Endothelial cell of umbilical vein (primary cell): ENCODE measurements at regions not wholly inside any gene's neighbourhood (a gene's known extent, or its start where the extent isn't known, plus 50 kb on each side); places are given as distances from the start of the nearest gene placed in this dataset.

Experiments used
- BruUV-seq: library from RNA; stranded (reverse); fragments of 400-500 nt; replicated peaks from 2 replicates; lab custom pipeline; 2021; lab: Mats Ljungman, UMichigan
- CTCF ChIA-PET: fragments of 300-600, 350-600 bp; sonication (Branson Sonifier 250); formaldehyde crosslinking; loops from one replicate; lab custom pipeline; 2021; ENCODE audit warnings: antibody characterized with exemption, inconsistent platforms; lab: Charles Lee
- POLR2A ChIA-PET: fragments of 300-600, 350-600 bp; sonication (Branson Sonifier 250); formaldehyde crosslinking; loops from one replicate; lab custom pipeline; 2021; ENCODE audit warnings: antibody characterized with exemption, inconsistent platforms; lab: Charles Lee
- DNase-seq: peaks from one replicate; pipeline ENCODE4 v3.0.0-alpha.2; 2011; ENCODE audit warnings: low read depth, low spot score
- FAIRE-seq: peaks from 2 replicates; lab custom pipeline; 2011; peaks lifted over from hg19 to GRCh38; lab: Jason Lieb, UNC
- H2AFZ ChIP-seq: 2 replicates; pipeline ENCODE4 v1.6.0; 2012; ENCODE audit warnings: low read depth, low read length, control low read depth, inconsistent platforms
- H3K27ac ChIP-seq: 2 replicates; pipeline ENCODE4 v1.5.1; 2011; ENCODE audit warnings: low read depth, mild to moderate bottlenecking, control low read depth, low read length, moderate library complexity; ENCODE audit not compliant: insufficient read depth
- H3K27me3 ChIP-seq, 2 experiments: 2 replicates each; pipeline versions ENCODE4 v1.6.0 to v1.6.1; 2011; ENCODE audit warnings: low read length in 2 of 2, mixed read lengths in 1 of 2; ENCODE audit not compliant: control insufficient read depth in 2 of 2, insufficient read depth in 2 of 2
- H3K36me3 ChIP-seq, 2 experiments: 2 replicates in 1 of 2; 3 replicates in 1 of 2; pipeline ENCODE4 v1.5.1; 2011; ENCODE audit warnings: low read length in 2 of 2, mild to moderate bottlenecking in 1 of 2, moderate library complexity in 1 of 2; ENCODE audit not compliant: control insufficient read depth in 2 of 2, insufficient read depth in 2 of 2; ENCODE audit errors: extremely low read depth in 1 of 2
- H3K4me1 ChIP-seq: 3 replicates; pipeline ENCODE4 v1.5.1; 2011; ENCODE audit warnings: mild to moderate bottlenecking, low read length; ENCODE audit not compliant: control insufficient read depth, insufficient read depth; ENCODE audit errors: extremely low read depth
- H3K4me2 ChIP-seq: 2 replicates; pipeline ENCODE4 v1.6.1; 2011; ENCODE audit warnings: low read length, control low read depth, mixed read lengths; ENCODE audit not compliant: insufficient read depth
- H3K4me3 ChIP-seq, 3 experiments: fragments of 200-600 bp in 1 of 3; sonication (generic), shearing (Covaris generic) in 1 of 3; replicated peaks in 1 of 3; 2 replicates each; pipeline ENCODE4 v1.5.1; 2011 to 2016; ENCODE audit warnings: control low read depth in 3 of 3, low read length in 3 of 3, mild to moderate bottlenecking in 2 of 3, inconsistent platforms in 1 of 3, low read depth in 1 of 3, moderate library complexity in 1 of 3; ENCODE audit not compliant: insufficient read depth in 1 of 3
- H3K79me2 ChIP-seq: 2 replicates; pipeline ENCODE4 v1.6.0; 2012; ENCODE audit warnings: low read length, inconsistent platforms; ENCODE audit not compliant: control insufficient read depth, insufficient read depth
- H3K9ac ChIP-seq: replicated peaks from 2 replicates; pipeline ENCODE3; 2011; ENCODE audit warnings: low read length, control low read depth; ENCODE audit not compliant: insufficient read depth; ENCODE audit errors: extremely low read depth
- H3K9me1 ChIP-seq: replicated peaks from 3 replicates; pipeline ENCODE4 v1.6.0; 2011; ENCODE audit warnings: mild to moderate bottlenecking, low read length; ENCODE audit not compliant: control insufficient read depth, insufficient read depth; ENCODE audit errors: extremely low read depth
- H3K9me3 ChIP-seq: replicated peaks from 2 replicates; pipeline ENCODE4 v1.5.1; 2012; ENCODE audit warnings: low read length, inconsistent platforms; ENCODE audit not compliant: control insufficient read depth, insufficient read depth
- H4K20me1 ChIP-seq: replicated peaks from 2 replicates; pipeline ENCODE3; 2011; ENCODE audit warnings: mild to moderate bottlenecking, low read length; ENCODE audit not compliant: control insufficient read depth, insufficient read depth; ENCODE audit errors: extremely low read depth
- FOS ChIP-seq: IDR thresholded peaks from 2 replicates; pipeline ENCODE4 v1.6.1; 2011; ENCODE audit warnings: mild to moderate bottlenecking, low read length, moderate library complexity, borderline replicate concordance; ENCODE audit not compliant: insufficient read depth
- GATA2 ChIP-seq: IDR thresholded peaks from 2 replicates; pipeline ENCODE4 v1.7.0; 2011; ENCODE audit warnings: low read depth, mild to moderate bottlenecking, moderate library complexity, mixed read lengths, low read length; ENCODE audit not compliant: insufficient read length, insufficient read depth
- JUN ChIP-seq: IDR thresholded peaks from 2 replicates; pipeline ENCODE4 v1.6.1; 2011; ENCODE audit warnings: borderline replicate concordance, low read depth; ENCODE audit not compliant: insufficient read length, insufficient read depth
- MYC ChIP-seq: IDR thresholded peaks from one replicate; pipeline ENCODE4 v1.6.1; 2011; ENCODE audit warnings: mild to moderate bottlenecking, low read depth, low read length
- POLR2AphosphoS5 ChIP-seq: IDR thresholded peaks from 2 replicates; pipeline ENCODE4 v1.6.1; 2012; ENCODE audit warnings: low read depth, mild to moderate bottlenecking, control low read depth, low read length, moderate library complexity; ENCODE audit not compliant: insufficient read depth
- dilution Hi-C: fragments of 300-500 bp; cut with MboI; formaldehyde crosslinking; loops from one replicate; pipeline ENCODE4 v1.15.0; 2019; ENCODE audit warnings: low sequenced_read_pairs; ENCODE audit not compliant: extremely low pct_ligation_motif_present
- intact Hi-C: fragments of 100-400 bp; cut with micrococcal nuclease; formaldehyde crosslinking; loops from one replicate; pipeline ENCODE4 v1.10.0; 2022
- TF ChIP-seq, protein P1 (sequence below), 2 donors: IDR thresholded peaks; 1 replicate in 1 of 2; 2 replicates in 1 of 2; pipeline ENCODE4 v1.5.1; 2011; ENCODE audit warnings: low read length in 2 of 2, mild to moderate bottlenecking in 2 of 2, moderate library complexity in 2 of 2, control low read depth in 1 of 2, inconsistent platforms in 1 of 2, low read depth in 1 of 2; ENCODE audit not compliant: insufficient read depth in 1 of 2; ENCODE audit errors: extremely low read depth in 1 of 2
- TF ChIP-seq, protein P2 (sequence below): IDR thresholded peaks from 2 replicates; pipeline ENCODE4 v1.6.1; 2011; ENCODE audit not compliant: insufficient read depth, insufficient read length

DNA sequence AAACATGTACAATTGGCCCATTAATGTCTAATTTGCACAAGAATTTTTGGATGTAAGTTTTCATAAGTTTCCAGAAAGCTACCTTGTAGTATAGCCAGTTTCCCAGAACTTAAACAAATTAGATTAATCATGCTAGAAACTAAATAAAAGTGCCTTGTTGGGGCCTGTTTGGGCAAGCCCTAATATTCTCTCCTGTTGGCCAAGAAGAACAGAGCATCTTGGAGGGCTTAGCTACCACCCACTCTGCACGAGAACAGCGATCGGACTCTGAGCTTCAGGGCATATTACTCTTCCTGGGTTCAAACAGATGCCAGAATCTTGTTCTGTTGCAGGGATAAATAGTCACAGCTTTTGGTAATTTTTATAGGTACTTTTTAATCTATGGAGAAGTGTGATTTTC lies 88.2 kb downstream of the GAS1 start:
- no peaks in the 10 kb centered on the region for H3K9me1 ChIP-seq
- H3K4me2 ChIP-seq, result no peak overlapping the region
- no peaks in the 10 kb centered on the region for H3K79me2 ChIP-seq
- H3K9me3 ChIP-seq, result no peaks in the 10 kb centered on the region
- FAIRE-seq (no peak), DNase-seq (no peak)
- no peak overlapping the region for H3K9ac ChIP-seq
- intact Hi-C loops (no loop called here), dilution Hi-C loops (no loop called here)
- no peaks in the 10 kb centered on the region for H3K27me3 ChIP-seq
- H2AFZ ChIP-seq, result no peak overlapping the region
- no peaks in the 10 kb centered on the region for H4K20me1 ChIP-seq
- no peaks in the 10 kb centered on the region for H3K36me3 ChIP-seq
- H3K4me3 ChIP-seq, result no peak overlapping the region
- no peak for TF ChIP-seq JUN
- POLR2A ChIA-PET, result no interaction called here
- CTCF ChIA-PET, result no interaction called here
- H3K27ac ChIP-seq, result no peak overlapping the region
- BruUV-seq, result no TSS peak
- H3K4me1 ChIP-seq, result no peaks in the 10 kb centered on the region

DNA sequence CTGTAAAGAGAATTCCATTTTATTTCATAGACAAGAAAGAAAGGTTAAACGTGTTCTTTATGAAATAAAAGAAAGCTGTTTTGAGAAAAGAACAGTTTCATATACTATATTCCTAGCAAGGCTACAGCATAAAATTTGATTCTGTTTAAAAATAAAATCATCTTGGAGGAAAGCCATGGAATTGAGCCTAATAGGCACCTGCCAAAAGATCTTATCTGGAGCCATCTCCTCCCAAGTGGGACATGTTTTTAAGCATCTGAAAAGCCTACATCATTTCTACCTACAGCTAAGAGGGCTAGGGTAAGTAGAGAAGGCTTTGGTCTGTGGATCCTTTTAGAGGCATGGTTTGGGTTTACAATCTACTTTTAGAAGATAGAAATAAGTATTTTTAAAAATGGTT lies 89.3 kb downstream of the GAS1 start:
- no peaks in the 10 kb centered on the region for H3K9me1 ChIP-seq
- intact Hi-C loops (no loop called here), dilution Hi-C loops (no loop called here)
- H3K4me2 ChIP-seq, result no peak overlapping the region
- TF ChIP-seq, protein P1, sequence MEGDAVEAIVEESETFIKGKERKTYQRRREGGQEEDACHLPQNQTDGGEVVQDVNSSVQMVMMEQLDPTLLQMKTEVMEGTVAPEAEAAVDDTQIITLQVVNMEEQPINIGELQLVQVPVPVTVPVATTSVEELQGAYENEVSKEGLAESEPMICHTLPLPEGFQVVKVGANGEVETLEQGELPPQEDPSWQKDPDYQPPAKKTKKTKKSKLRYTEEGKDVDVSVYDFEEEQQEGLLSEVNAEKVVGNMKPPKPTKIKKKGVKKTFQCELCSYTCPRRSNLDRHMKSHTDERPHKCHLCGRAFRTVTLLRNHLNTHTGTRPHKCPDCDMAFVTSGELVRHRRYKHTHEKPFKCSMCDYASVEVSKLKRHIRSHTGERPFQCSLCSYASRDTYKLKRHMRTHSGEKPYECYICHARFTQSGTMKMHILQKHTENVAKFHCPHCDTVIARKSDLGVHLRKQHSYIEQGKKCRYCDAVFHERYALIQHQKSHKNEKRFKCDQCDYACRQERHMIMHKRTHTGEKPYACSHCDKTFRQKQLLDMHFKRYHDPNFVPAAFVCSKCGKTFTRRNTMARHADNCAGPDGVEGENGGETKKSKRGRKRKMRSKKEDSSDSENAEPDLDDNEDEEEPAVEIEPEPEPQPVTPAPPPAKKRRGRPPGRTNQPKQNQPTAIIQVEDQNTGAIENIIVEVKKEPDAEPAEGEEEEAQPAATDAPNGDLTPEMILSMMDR (IDR thresholded peaks at IDR 0.05; ENCODE audit: extremely low read depth in 1 of 2, insufficient read depth in 1 of 2, low read depth in 1 of 2, low read length in 2 of 2), result no peak
- TF ChIP-seq FOS (no peak), GATA2 (no peak), MYC (no peak), POLR2AphosphoS5 (no peak), JUN (no peak)
- TF ChIP-seq, protein P2, sequence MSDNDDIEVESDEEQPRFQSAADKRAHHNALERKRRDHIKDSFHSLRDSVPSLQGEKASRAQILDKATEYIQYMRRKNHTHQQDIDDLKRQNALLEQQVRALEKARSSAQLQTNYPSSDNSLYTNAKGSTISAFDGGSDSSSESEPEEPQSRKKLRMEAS, result no peak
- H3K9ac ChIP-seq, result no peak overlapping the region
- no peak overlapping the region for H3K27ac ChIP-seq
- ChIA-PET CTCF (no interaction called here), POLR2A (no interaction called here)
- no peak overlapping the region for H2AFZ ChIP-seq
- no TSS peak for BruUV-seq
- H3K4me3 ChIP-seq, result no peak overlapping the region
- FAIRE-seq (no peak), DNase-seq (no peak)
- no peaks in the 10 kb centered on the region for H3K79me2 ChIP-seq
- H3K36me3 ChIP-seq, result no peaks in the 10 kb centered on the region
- H3K27me3 ChIP-seq, result no peaks in the 10 kb centered on the region
- no peaks in the 10 kb centered on the region for H3K9me3 ChIP-seq
- H3K4me1 ChIP-seq, result no peaks in the 10 kb centered on the region
- H4K20me1 ChIP-seq, result no peaks in the 10 kb centered on the region
